Osteocyte (in vitro differentiated cells): ENCODE measurements at regions not wholly inside any gene's neighbourhood (a gene's known extent, or its start where the extent isn't known, plus 50 kb on each side); places are given as distances from the start of the nearest gene placed in this dataset.

Experiments
- DNase-seq: peaks from one replicate; pipeline ENCODE4 v3.0.0; 2021; ENCODE audit warnings: mixed read lengths; ENCODE audit not compliant: unreplicated experiment; ENCODE audit errors: extremely low spot score
- H3K27ac Mint-ChIP-seq: one replicate; pipeline ENCODE4 v1.8.0; 2021; ENCODE audit warnings: mild to moderate bottlenecking, mixed read lengths; ENCODE audit not compliant: unreplicated experiment
- H3K27me3 Mint-ChIP-seq: one replicate; pipeline ENCODE4 v1.8.0; 2021; ENCODE audit warnings: mixed read lengths; ENCODE audit not compliant: unreplicated experiment
- H3K36me3 Mint-ChIP-seq: one replicate; pipeline ENCODE4 v1.8.0; 2021; ENCODE audit warnings: mixed read lengths; ENCODE audit not compliant: unreplicated experiment
- H3K4me1 Mint-ChIP-seq: one replicate; pipeline ENCODE4 v1.8.0; 2021; ENCODE audit warnings: mixed read lengths; ENCODE audit not compliant: unreplicated experiment
- H3K4me3 Mint-ChIP-seq: one replicate; pipeline ENCODE4 v1.8.0; 2021; ENCODE audit warnings: mild to moderate bottlenecking, moderate library complexity, mixed read lengths; ENCODE audit not compliant: unreplicated experiment
- H3K9me3 Mint-ChIP-seq: one replicate; pipeline ENCODE4 v1.8.0; 2021; ENCODE audit warnings: mixed read lengths; ENCODE audit not compliant: unreplicated experiment
- CTCF ChIP-seq: fragments of 200-600 bp; sonication (generic); IDR thresholded peaks from 2 replicates; pipeline ENCODE4 v1.5.0; 2021; ENCODE audit warnings: antibody characterized with exemption, mild to moderate bottlenecking, moderate library complexity

- peak; percentile 2 for DNase-seq
- no peaks in the 10 kb centered on the region for H3K27me3 Mint-ChIP-seq
- no peak overlapping the region for H3K27ac Mint-ChIP-seq
- no peak overlapping the region for H3K4me3 Mint-ChIP-seq
- no peak for TF ChIP-seq CTCF
- H3K4me1 Mint-ChIP-seq: peaks cover 14% of the 10 kb centered on the region
- no peaks in the 10 kb centered on the region for H3K36me3 Mint-ChIP-seq
- H3K9me3 Mint-ChIP-seq: no peaks in the 10 kb centered on the region
Observed at GRCh38 chr7:131241386-131241785, 86.3 kb upstream of the MKLN1 start.

- Mint-ChIP-seq H3K27me3 (no peaks in the 10 kb centered on the region), H3K27ac (no peak overlapping the region)
Observed at GRCh38 chr7:131242123-131242650, 85.5 kb upstream of the MKLN1 start.

GRCh38 chr7:131244259-131244852 is 83.3 kb upstream of the MKLN1 start:
- H3K27me3 Mint-ChIP-seq: no peaks in the 10 kb centered on the region
- no peaks in the 10 kb centered on the region for H3K9me3 Mint-ChIP-seq
- H3K27ac Mint-ChIP-seq: peak overlapping the region; percentile 15
- no peak for DNase-seq
- peaks cover 22% of the 10 kb centered on the region for H3K4me1 Mint-ChIP-seq
- no peak for TF ChIP-seq CTCF
- no peak overlapping the region for H3K4me3 Mint-ChIP-seq
- no peaks in the 10 kb centered on the region for H3K36me3 Mint-ChIP-seq

More at GRCh38 chr7:131242123-131242650, 85.5 kb upstream of the MKLN1 start:
- no peak for DNase-seq
- Mint-ChIP-seq H3K4me1 (peaks cover 14% of the 10 kb centered on the region), H3K9me3 (no peaks in the 10 kb centered on the region), H3K36me3 (no peaks in the 10 kb centered on the region), H3K4me3 (no peak overlapping the region)
- no peak for TF ChIP-seq CTCF

- Mint-ChIP-seq H3K9me3 (peaks cover 6% of the 10 kb centered on the region), H3K4me1 (peaks cover 23% of the 10 kb centered on the region), H3K36me3 (no peaks in the 10 kb centered on the region), H3K4me3 (no peak overlapping the region), H3K27me3 (no peaks in the 10 kb centered on the region), H3K27ac (peak overlapping the region; percentile 56)
- no peak for TF ChIP-seq CTCF
- DNase-seq: no peak
Observed at GRCh38 chr7:131249003-131249402, 78.7 kb upstream of the MKLN1 start.

GRCh38 chr7:131249483-131249882 is 78.2 kb upstream of the MKLN1 start:
- peaks cover 11% of the 10 kb centered on the region for H3K9me3 Mint-ChIP-seq
- no peak for TF ChIP-seq CTCF
- peak overlapping the region; percentile 56 for H3K27ac Mint-ChIP-seq
- H3K4me1 Mint-ChIP-seq: peaks cover 18% of the 10 kb centered on the region
- H3K4me3 Mint-ChIP-seq: no peak overlapping the region
- H3K36me3 Mint-ChIP-seq: peaks cover under 1% of the 10 kb centered on the region
- H3K27me3 Mint-ChIP-seq: no peaks in the 10 kb centered on the region
- DNase-seq: no peak
